Adrenal gland (tissue), 9 donors: ENCODE measurements at regions not wholly inside any gene's neighbourhood (a gene's known extent, or its start where the extent isn't known, plus 50 kb on each side); places are given as distances from the start of the nearest gene placed in this dataset.
"Not testable (repeated sequence)": the region's sequence is repeated elsewhere in the genome, so short reads cannot be mapped to it uniquely, and the experiment has no call there.

Source experiments
- DNase-seq, 7 donors: peaks; one replicate each; pipeline ENCODE4 v3.0.0-alpha.2; 2019 to 2020
- H3K27ac ChIP-seq, 5 donors: fragments of 200-600 bp; sonication (generic) in 4 of 5; 1 replicate in 3 of 5; 2 replicates in 2 of 5; pipeline versions ENCODE4 v1.5.1 to v1.8.0; 2016 to 2020; ENCODE audit warnings: mild to moderate bottlenecking in 1 of 5
- H3K27me3 ChIP-seq: fragments of 200-600 bp; 2 replicates; pipeline ENCODE4 v1.8.0; 2021
- H3K36me3 ChIP-seq, 2 donors: fragments of 200-600 bp; replicated peaks in 1 of 2; 1 replicate in 1 of 2; 2 replicates in 1 of 2; pipeline versions ENCODE4 v1.5.1 to v1.8.0; 2018 to 2022
- H3K4me1 ChIP-seq, 2 donors: fragments of 200-600 bp; replicated peaks in 1 of 2; 1 replicate in 1 of 2; 2 replicates in 1 of 2; pipeline versions ENCODE4 v1.5.1 to v1.8.0; 2018 to 2021
- H3K4me3 ChIP-seq, 4 donors: fragments of 200-600 bp; sonication (generic) in 3 of 4; one replicate each; pipeline ENCODE4 v1.5.1; 2016 to 2018
- H3K9me3 ChIP-seq, 3 donors: fragments of 200-600 bp; sonication (generic) in 1 of 3; replicated peaks in 1 of 3; 1 replicate in 2 of 3; 2 replicates in 1 of 3; pipeline versions ENCODE4 v1.5.1 to v1.8.0; 2016 to 2021
- POLR2A ChIP-seq, 2 donors: fragments of 450-650 bp; IDR thresholded peaks; one replicate each; pipeline ENCODE4 v1.6.1; 2017; ENCODE audit warnings: antibody characterized with exemption in 2 of 2, mild to moderate bottlenecking in 2 of 2, moderate library complexity in 1 of 2
- WGBS, 4 donors: extraction: QIAGEN DNeasy Blood & Tissue Kit in 2 of 4; methylation state at CpG; one replicate each; pipeline versions ENCODE4 v1.1.5 to v1.1.7; 2013 to 2017; 5-methylcytosine and 5-hydroxymethylcytosine counted together
- intact Hi-C, 2 donors: fragments of 100-400 bp; cut with DNase I; formaldehyde crosslinking; loops; one replicate each; pipeline versions ENCODE4 v1.14.1 to v1.15.0; 2022 to 2023
- TF ChIP-seq, protein P1 (sequence below), 6 experiments: fragments of 450-650 bp in 4 of 6; fragments of 200-600 bp in 2 of 6; sonication (generic) in 1 of 6; IDR thresholded peaks; 1 replicate in 5 of 6; 2 replicates in 1 of 6; pipeline versions ENCODE4 v1.5.1 to v1.8.0; 2016 to 2021; ENCODE audit warnings: antibody characterized with exemption in 6 of 6, mild to moderate bottlenecking in 2 of 6, moderate library complexity in 1 of 6
- donor health status: healthy with polysubstance abuse.
- donor health status: Bipolar disorder and iron deficiency.
- donor health status: DM: yes; HTN: yes; CAD: no.
- donor health status: DM: no; HTN: no; CAD: no.
- donor health status: DM: no; HTN: no; CAD: no.

DNA sequence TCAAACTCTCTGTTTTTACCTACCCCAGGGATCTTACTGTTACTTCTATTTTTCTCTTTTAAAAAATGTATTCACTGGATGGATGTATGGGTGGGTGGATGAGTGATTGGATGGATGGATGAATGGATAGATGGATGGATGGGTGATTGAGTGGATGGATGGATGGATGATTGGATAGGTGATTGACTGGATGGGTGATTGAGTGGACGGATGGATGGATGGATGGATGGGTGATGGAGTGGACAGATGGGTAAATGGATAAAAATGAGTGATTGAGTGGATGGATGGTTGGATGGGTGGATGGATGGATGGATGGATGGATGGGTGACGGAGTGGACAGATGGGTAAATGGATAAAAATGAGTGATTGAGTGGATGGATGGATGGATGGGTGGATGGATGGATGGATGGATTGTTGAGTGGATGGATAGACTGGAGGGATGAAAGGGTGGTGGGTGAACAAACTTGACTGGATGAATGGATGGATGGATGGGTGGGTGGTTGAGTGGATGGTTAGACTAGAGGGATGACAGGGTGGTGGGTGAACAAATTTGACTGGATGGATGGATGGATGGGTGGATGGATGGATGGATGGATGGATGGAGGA lies 118.0 kb upstream of the ZBTB40 start:
- Histone ChIP-seq H3K4me3 (no peak overlapping the region), H3K9me3 (no peaks in the 10 kb centered on the region), H3K36me3 (no peaks in the 10 kb centered on the region), H3K4me1 (peaks cover 8 to 10% of the 10 kb centered on the region in 2 donors), H3K27me3 (no peaks in the 10 kb centered on the region), H3K27ac (no peak overlapping the region)
- 84 to 95% (median 92%) methylated on average over 2 of the region's 2 CpGs for WGBS, 4 donors
- no peak for DNase-seq
- intact Hi-C loops, result no loop called here
- TF ChIP-seq, protein P1, sequence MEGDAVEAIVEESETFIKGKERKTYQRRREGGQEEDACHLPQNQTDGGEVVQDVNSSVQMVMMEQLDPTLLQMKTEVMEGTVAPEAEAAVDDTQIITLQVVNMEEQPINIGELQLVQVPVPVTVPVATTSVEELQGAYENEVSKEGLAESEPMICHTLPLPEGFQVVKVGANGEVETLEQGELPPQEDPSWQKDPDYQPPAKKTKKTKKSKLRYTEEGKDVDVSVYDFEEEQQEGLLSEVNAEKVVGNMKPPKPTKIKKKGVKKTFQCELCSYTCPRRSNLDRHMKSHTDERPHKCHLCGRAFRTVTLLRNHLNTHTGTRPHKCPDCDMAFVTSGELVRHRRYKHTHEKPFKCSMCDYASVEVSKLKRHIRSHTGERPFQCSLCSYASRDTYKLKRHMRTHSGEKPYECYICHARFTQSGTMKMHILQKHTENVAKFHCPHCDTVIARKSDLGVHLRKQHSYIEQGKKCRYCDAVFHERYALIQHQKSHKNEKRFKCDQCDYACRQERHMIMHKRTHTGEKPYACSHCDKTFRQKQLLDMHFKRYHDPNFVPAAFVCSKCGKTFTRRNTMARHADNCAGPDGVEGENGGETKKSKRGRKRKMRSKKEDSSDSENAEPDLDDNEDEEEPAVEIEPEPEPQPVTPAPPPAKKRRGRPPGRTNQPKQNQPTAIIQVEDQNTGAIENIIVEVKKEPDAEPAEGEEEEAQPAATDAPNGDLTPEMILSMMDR (IDR thresholded peaks at IDR 0.05), result no peak
- no peak for TF ChIP-seq POLR2A (IDR thresholded peaks at IDR 0.05)

DNA sequence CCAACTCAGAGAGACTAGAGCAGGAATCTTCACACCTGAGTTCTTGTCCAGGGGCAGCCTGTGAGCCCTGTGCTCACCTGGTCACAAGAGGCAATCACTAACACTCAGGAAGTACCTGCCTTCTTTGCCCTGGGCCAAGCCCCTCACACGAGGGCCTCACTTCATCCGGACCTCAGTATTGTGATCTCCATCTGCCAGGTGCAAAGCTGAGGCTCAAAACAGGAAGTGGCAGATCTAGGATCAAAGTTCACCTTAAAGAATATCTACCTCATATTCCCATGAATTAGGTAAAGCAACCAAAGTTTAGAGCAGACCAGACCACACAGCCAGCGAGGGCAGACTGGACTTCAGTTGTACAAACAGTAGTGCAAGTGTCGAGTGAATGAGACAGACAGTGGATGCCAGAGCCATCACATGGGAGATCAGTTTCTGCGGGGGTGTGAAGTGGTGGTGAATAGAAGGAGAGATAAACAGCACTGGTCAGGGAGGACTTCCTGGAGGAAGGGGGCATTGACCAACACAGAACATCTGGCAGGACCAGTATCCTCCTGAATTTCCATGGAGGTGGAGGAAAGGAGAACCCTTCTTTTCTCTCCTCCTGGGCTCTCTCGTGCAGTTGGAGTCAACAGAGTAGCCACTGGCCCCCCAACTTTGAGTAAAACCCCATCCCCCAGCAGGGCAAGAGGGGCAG lies 116.6 kb upstream of the ZBTB40 start:
- no peaks in the 10 kb centered on the region for H3K36me3 ChIP-seq
- TF ChIP-seq POLR2A (IDR thresholded peaks at IDR 0.05), result no peak
- TF ChIP-seq, protein P1 (IDR thresholded peaks at IDR 0.05), result no peak
- H3K9me3 ChIP-seq, result no peaks in the 10 kb centered on the region
- intact Hi-C loops, result no loop called here
- 71 to 85% (median 81%) methylated on average over 5 to 6 of the region's 6 CpGs for WGBS, 4 donors
- H3K4me1 ChIP-seq, result peaks cover 8 to 13% of the 10 kb centered on the region in 2 donors
- no peaks in the 10 kb centered on the region for H3K27me3 ChIP-seq
- H3K27ac ChIP-seq, result no peak overlapping the region
- no peak for DNase-seq
- no peak overlapping the region for H3K4me3 ChIP-seq

DNA sequence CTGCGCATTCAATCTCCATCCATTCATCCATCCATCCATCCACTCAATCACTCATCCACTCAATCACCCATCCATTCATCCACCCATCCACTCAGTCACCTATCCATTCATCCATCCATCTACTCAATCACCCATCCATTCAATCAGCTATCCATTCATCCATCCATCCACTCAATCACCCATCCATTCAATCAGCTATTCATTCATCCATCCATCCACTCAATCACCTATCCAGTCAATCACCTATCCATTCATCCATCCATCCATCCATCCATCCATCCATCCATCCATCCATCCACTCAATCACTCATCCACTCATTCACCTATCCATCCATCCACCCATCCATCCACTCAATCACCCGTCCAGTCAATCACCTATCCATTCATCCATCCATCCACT lies 115.4 kb upstream of the ZBTB40 start:
- DNase-seq, H3K27ac ChIP-seq, H3K9me3 ChIP-seq, intact Hi-C loops, H3K4me3 ChIP-seq, H3K27me3 ChIP-seq, H3K36me3 ChIP-seq: not testable (repeated sequence)
- peaks cover 8 to 13% of the 10 kb centered on the region in 2 donors for H3K4me1 ChIP-seq
- WGBS, 4 donors, result 88 to 100% (median 96%) methylated on average over 2 of the region's 2 CpGs

DNA sequence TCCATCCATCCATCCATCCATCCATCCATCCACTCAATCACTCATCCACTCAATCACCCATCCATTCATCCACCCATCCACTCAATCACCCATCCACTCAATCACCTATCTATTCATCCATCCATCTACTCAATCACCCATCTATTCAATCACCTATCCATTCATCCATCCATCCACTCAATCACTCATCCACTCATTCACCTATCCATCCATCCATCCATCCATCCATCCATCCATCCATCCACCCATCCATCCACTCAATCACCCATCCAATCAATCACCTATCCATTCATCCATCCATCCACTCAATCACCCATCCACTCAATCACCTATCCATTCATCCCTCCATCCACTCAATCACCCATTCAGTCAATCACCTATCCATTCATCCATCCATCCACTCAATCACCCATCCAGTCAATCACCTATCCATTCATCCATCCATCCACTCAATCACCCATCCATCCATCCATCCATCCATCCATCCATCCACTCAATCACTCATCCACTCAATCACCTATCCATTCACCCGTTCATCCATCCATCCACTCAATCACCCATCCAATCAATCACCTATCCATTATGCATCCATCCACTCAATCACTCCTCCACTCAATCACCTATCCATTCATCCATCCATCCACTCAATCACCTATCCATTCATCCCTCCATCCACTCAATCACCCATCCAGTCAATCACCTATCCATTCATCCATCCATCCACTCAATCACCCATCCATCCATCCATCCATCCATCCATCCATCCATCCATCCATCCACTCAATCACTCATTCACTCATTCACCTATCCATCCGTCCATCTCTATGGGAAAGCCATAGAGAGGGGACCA lies 114.7 kb upstream of the ZBTB40 start:
- intact Hi-C loops, result not testable (repeated sequence)

DNA sequence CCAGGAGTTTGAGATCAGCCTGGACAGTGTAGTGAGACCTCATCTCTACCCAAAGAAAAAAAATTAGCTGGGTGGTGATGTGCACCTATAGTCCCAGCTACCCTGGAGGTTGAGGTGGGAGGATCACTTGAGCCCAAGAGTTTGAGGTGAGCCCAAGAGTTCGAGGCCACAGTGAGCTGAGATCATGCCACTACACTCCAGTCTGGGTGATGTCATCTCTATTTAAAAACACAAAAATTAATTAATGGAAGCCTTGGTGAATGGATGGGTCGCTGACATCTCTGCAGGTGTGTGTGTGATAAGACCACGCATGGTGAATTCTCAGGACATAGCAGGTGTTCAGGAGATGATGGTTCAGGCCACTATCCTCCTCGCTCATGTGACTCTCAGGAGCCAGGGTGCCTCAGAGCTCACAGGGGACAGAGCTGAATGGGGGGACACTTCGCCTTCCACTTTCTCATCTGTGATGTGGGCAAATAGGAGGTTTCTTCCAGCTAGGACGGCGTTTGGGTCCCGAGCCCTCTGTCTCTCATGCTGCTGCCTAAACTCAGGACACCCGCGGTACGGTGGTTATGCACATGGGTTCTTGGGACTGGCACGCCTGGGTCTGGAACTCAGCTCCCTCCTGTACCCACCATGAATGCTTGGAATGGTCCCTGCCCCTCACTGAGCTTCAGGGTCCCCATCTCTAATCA lies 113.4 kb upstream of the ZBTB40 start:
- intact Hi-C loops, result no loop called here
- H3K27me3 ChIP-seq, result no peaks in the 10 kb centered on the region
- H3K4me3 ChIP-seq, result no peak overlapping the region
- no peak for DNase-seq
- no peaks in the 10 kb centered on the region for H3K9me3 ChIP-seq
- TF ChIP-seq, protein P1 (IDR thresholded peaks at IDR 0.05), result no peak
- TF ChIP-seq POLR2A (IDR thresholded peaks at IDR 0.05), result no peak
- peaks cover 8 to 25% of the 10 kb centered on the region in 2 donors for H3K4me1 ChIP-seq
- H3K27ac ChIP-seq, result no peak overlapping the region
- WGBS, 4 donors, result 90 to 97% (median 94%) methylated on average over 11 to 12 of the region's 12 CpGs
- H3K36me3 ChIP-seq, result no peaks in the 10 kb centered on the region

More for the DNA sequence above, 114.7 kb upstream of the ZBTB40 start:
- H3K4me1 ChIP-seq, result peaks cover 8 to 16% of the 10 kb centered on the region in 2 donors
- H3K9me3 ChIP-seq, H3K4me3 ChIP-seq, DNase-seq, H3K36me3 ChIP-seq, H3K27ac ChIP-seq, H3K27me3 ChIP-seq: not testable (repeated sequence)
- 64 to 94% (median 90%) methylated on average over 2 of the region's 2 CpGs for WGBS, 4 donors
